ENCODE measurements at regions not wholly inside any gene's neighbourhood (a gene's known extent, or its start where the extent isn't known, plus 50 kb on each side); places are given as distances from the start of the nearest gene placed in this dataset.
"Not testable (repeated sequence)": the region's sequence is repeated elsewhere in the genome, so short reads cannot be mapped to it uniquely, and the experiment has no call there.

DNA sequence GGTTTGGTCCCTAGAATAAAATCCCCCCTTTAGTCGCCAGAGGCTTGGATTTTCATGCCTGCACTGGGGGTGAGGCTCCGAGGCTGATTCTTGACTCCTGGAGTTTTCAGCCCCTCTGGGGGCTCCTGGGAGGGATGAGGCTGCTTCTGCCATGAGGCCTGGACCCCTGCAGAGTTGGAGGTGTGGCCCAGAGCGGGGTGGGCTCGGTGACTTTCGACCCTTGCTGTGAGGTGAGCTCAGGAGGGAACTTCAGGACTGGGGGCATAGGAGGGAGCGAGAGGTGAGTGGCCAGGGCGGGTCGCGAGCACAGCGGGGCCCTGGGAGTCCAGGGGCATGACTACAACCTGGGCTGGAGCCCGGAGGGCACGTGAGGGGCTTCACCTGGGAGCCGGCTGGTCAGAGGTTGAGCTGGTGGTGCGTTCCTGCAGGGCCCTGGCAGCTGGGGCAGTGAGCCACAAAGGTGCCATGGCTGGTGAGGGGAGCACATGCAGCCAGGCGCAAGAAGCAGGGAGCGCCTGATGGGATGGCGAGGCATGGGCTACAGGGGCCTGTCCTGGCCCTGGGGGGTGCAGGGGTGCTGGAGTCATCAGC lies 168.2 kb downstream of the KIF26A start:
- no peak for DNase-seq

DNA sequence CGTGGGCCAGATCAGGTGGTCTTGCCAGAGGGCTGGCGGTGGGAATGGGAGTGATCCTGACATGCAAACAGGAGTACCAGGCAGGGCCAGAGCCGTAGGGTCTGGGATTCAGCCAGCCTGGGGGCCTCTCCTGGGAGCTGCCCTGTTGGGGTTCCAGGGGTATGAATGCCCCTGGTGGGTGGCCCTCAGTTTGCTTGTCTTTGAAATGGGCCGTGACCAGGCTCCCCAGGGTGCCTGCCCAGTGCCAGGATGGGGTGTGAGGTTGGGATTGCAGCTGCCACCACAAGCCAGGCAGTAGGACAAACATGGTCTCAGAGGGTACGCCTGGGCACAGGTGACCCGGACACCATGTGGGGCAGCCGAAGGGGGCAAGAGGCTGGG lies 168.8 kb downstream of the KIF26A start:
- no peak for DNase-seq

DNA sequence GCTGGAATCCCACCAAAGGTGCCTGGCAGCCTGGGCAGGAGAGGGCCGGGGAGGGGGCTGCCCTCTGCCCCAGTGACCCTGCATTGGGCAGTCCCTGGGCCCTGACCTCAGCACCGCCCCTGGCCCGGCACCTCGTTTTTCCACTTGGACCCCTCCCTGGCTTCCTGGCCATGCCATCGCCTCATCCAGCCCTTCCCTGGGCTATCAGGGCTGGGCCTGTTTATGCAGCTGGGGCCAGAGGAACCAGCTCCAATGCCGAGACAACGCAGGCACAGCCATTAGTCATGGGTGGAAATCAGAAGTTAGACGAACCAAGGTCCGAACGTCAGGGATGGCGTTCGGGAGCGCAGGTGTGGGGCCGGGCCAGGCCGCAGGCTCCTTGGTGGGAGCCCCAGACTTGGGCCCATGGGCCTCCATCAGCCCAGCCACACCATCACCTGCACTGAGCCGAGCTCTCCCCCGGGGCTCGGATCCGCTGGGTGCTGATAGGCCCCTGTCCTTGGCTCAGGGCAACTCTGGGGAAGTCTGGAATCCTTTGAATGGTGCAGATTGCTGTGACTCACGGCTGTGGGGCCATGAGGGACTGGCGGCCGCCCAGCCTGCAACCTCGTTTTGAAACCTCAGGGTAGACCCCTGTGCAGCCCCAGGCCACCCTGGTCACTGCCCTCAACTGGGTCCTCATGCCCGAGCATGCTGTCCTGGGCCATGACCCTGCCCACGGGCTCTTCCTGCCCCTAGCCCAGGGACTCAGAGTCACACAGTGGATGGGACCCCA lies 169.4 kb downstream of the KIF26A start:
- no peak for DNase-seq

DNA sequence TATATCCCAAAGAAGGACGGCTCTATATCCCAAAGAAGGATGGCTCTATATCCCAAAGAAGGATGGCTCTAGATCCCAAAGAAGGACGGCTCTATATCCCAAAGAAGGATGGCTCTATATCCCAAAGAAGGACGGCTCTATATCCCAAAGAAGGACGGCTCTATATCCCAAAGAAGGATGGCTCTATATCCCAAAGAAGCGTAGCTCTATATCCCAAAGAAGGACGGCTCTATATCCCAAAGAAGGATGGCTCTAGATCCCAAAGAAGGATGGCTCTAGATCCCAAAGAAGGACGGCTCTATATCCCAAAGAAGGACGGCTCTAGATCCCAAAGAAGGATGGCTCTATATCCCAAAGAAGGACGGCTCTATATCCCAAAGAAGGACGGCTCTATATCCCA lies 170.1 kb downstream of the KIF26A start:
- DNase-seq: not testable (repeated sequence)

DNA sequence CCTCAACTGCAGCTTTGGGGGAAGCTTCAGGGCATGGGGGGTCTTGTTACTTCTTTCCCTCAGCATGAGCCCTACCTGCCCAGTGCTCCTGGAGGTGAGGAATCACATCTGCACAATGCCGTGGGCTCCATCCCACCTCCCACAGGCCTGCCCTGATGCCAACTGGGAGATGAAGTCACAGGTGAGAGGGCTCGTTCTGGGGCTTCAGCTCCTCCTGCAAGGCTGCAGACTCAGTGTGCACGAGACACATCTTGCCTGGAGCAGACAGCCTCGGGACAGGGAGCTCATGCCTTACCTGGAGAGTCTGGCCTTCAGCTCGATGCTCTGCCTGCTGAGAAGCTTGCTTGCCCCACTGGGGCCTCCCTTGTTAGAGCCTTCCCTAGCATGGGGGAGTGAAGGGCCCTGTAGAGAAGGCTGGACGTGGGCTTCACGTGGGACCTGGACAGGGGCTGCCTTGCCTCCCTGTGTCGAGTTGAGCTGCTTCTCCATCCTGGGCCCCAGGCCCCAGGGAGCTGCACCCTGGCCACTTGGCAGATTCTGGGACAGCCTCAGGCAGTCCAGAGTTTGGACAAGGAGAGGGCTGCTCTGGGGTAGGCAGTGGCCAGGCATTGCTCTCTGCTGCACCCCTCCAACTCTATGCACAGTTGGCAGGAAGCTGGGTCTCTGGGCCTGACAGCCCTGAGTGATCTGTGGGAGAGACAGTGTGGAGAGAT lies 171.4 kb downstream of the KIF26A start:
- DNase-seq: no peak

DNA sequence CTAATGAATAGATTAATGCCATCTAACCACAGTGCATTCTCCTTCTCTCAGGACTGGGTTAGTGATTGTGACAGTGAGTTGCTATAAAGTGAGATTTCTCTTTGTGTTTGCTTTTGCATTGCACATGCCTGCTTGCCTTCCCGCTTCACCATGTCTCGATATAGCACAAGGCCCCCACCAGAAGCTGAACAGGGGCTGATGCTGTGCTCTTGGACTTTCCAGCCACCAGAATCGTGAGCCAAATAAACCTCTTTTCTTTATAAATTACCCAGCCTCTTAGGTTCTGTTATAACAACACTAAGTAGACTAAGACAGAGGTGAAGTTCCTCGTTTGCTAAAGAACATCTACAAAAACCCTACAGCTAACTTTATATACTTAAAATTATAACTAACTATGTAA lies 173.0 kb downstream of the KIF26A start:
- DNase-seq: no peak

DNA sequence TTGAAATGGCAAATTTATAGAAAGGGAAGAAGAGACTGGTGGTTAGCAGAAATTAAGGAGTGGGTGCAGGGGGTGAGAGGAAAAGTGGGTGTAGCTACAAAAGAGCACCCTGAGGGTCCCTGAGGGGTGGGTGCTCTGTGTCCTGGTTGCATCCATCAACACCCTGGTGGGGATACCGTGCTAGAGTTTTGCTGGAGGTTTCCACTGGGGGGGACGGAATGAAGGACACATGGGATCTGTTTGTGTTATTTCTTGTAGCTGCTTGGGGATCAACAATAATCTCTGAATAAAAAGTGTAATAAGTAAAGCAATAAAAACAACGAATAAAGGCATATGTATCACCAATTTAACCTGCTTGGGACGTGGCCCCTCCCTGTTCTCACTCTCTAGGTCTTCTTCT lies 175.3 kb downstream of the KIF26A start:
- DNase-seq: no peak

DNA sequence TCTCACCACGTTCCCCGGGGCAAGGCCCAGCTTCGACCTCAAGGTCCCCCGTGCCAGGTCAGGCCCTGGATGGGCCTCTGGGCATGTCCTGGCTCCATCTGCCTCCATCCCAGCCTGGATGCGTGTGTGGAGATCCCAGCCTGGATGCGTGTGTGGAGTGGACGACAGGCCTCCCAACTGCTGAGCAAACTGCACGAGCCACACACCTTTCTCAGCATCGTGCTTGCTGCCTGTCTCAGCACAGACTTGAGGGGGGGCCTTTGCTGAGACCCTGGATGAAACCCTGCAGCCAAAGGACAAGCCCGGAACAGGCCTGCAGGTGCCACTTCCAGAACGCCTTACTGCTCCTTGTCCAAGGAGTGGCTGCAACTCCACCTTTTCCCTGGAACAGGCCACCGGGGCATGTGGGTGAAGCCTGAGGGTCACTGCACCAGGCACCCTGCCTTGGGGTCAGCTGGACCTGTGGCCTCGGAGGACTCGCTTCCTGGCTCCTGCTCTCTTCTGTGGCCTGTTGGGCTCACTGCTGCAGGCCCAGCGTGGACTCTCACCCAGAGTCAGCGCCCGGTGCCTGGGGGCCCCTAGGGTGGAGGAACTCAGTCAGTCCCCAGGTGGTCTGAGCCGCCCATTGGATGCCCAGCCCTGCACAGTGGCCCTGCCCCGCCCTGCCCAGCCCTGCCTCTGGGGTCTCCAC lies 176.0 kb downstream of the KIF26A start:
- no peak for DNase-seq

DNA sequence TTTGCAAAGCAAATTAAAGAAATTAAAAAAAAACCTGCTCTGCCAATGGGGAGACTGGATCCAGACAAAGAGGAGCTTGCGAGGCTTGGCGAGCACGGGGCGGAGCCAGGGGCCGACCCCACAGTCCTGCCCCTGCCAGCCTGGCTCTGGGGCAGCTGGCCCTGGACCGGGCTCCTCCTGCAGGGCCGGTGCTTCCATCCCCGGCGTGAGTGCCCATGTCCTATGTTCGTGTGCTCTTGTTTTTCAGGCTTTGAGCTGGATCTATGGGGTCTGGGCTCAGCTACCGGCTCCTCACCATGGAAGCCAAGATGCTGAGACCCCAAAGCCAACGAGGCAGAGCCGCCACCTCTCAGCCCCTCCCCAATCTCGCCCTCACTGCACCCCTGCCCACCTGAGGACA lies 176.8 kb downstream of the KIF26A start:
- no peak for DNase-seq

DNA sequence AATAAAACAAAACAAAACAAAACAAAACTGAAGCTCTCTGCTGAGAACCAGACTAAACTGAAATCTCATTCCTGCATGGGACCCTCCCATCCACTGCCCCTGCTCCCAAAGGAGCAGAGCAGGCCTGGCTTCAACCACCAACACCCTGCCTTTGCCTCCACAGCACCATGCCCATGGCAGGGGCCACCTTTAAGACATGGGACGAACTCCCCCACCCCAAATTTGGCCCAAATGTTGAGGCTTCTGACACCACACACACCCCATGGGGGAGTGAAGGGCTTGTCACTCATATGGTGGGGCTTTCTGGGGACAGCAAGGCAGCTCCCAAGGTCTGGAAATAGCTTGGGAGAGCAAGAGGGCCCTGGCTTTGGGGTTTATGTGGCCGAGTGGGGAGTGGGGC lies 177.2 kb downstream of the KIF26A start:
- DNase-seq: no peak

DNA sequence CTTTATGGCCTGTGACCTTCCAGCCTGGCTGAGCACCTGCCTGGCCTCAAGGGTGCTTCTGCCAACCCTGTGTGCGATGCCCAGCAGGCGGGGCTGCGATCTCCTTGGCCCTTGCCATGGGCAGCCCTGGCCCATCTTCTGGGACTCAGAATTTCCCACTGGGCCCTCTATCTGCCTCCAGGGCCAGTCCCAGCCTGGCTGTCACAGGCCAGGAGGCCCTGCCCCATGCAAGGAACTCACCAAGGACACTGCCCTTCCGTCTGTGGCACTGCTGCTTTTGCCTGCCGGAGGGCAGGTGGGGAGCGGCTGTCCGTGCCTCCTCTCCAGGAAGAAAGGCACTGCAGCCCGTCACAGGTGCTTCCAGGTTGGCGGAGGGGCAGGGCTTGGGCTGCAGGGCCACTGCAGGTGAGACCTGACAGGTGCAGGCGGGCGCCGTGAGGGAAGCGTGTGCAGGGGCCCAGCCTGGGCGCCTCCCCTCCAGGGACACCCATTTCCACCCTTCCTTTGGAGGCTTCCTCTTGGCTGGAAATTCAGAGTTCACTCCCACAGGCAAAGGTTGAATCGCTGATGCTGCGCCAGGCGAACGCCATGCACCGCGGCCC lies 177.8 kb downstream of the KIF26A start:
- no peak for DNase-seq

DNA sequence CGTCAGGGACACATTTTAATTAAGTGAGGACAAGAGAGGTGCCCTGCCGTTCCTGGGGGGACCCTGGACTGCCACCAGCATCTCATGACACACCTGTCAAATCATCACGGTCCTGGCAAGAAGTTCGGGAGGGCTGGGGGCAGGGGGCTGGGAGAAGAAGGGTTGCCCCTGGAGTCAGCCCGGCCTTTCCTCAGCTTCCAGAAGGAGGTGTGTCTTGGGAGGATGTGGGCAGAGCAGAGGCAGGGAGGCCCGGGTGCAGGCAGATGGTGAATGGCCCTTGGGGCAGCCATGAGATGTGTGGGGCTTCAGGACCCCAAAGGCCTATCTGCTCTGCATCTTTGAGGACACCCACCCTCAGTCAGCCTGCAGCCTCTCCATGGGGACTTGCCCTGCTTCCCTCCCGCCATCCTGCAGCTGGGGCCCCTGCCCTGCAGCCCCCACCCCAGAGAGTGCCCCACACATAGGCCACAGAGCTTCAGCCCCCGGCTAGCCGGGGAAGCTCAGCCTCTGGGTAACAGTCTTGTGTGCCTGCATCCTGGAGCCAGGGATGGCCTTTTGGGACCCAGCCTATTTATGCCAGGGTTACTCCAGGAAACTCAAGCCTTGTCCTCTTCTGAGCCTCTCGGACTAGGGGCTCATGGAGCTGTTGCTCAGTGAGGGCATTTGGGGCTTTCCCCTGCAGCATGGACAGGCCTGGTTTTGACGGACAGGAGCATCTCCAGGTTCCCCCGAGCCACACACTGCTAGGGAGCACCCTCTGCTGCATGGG lies 178.5 kb downstream of the KIF26A start:
- no peak for DNase-seq

DNA sequence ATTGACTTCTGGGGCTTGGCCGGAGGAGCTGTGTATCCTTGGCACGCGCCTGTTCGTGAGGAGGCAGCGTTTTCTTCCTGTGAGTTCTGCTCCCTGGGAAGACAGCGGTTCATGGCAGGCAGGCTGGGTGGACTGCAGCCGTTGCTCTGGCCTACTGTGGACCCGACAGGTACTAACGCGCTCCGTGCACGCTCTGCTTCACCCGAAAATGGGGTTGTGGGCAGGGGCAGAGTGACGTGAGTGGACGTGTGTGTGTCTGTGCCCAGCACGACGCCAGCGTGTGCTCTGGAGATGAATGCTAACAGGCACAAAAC lies 179.1 kb downstream of the KIF26A start:
- no peak for DNase-seq

DNA sequence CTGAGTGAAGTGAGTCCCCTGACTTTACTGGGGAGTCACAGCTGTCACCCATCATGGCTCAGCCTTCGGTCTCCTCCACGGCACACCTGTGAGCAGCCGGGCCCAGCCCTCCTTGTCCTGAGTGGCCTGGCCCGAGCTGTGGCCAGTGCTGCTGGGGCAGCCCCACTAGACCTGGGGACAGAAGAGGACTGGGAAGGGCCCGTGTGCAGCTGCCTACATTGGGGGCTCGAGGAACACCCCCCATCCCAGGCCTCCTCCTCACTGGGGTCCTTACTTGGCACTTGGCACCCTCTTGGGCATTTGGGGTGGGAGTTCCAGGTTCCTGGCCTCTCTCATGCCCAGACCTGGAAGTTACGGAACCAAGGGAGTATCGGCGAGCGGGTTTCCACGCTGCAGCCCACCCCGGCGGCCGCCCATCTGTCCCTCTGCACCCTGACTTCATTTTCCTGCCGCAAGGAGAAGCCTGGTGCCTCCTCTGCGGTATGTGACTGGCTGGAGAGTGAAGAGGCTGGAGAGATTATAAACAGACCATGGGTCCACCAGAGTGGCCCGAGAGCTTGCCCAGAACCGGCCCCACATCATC lies 179.7 kb downstream of the KIF26A start:
- DNase-seq: no peak

DNA sequence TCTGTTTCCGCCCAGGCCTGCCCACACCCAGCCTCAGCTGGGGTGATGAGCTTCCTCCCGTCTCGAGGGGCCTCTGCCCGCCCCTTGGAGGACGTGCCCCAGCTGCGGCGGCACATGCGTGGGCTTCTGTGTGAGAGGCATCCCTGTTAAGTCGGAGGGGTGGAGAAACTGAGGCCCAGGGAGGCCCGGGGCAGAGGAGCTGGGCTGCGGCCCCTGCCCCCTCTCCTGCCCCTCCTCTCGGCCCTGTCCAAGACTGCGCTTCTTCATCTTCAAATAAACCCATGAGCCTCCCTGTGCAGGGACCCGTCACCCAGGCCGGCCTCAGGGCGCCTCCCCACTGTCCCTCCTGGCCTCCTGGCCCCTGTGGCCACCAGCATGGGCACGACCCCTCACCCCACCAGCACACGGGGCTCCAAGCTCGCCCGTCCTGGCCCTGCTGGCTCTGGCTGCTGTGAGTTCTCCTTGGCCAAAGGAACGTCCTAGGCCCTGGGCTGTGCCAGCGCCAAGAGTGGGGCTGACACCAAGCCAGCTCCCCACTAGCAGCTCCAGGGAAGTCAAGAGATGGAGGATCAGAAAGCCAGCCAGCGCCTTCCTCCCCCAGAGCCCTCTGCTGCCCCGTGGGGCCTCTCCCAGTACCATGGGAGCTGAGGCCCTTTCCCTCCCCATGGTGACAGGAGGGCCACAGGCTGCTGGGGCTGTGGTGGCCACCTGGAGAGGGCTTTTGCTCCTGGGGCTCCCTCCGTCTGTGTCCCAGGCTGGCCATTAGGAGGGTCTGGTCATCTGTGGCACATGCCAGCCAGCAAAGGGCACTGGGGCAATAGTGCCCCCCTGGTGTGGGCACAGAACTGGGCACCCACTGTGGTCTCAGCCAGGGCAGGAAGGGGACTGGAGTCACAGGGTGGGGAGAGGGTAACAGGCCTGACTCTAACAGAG lies 180.4 kb downstream of the KIF26A start:
- no peak for DNase-seq

DNA sequence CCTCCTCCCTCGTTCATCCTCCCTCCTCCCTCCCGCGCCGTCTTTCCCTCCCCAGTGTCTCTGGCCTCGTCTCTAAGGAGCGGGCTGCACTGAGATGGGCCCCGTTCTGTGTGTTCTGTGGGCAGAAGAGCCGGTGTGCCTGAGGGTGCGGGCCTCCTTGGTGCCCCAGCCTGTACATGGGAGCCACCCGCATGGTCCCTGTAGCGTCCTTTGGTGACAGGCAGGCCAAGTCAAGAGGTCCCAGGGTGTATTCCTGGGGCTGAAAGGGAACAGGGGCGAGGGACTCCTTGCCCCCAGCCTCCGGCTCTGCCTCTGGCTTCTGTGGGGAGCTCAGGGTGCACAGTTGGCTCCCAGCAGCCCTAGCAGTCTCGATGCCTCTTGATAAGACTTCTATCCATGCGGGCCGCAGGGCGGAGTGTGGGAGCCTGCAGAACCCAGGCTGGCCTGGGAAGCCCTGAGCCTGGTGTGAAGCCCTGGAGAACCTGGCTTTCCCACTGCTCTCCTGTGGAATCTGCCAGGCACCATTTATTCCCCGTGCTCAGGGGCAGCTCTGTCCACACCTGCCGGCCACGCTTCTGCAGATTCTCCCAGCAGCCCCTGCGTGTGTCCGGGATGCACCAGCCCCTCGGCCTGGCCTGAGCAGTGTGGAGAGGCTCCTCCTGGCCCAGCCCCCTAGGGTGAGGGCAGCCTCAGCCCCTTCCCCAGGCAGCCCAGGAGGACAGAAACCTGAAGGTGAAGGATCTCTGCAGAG lies 181.3 kb downstream of the KIF26A start:
- DNase-seq: no peak

DNA sequence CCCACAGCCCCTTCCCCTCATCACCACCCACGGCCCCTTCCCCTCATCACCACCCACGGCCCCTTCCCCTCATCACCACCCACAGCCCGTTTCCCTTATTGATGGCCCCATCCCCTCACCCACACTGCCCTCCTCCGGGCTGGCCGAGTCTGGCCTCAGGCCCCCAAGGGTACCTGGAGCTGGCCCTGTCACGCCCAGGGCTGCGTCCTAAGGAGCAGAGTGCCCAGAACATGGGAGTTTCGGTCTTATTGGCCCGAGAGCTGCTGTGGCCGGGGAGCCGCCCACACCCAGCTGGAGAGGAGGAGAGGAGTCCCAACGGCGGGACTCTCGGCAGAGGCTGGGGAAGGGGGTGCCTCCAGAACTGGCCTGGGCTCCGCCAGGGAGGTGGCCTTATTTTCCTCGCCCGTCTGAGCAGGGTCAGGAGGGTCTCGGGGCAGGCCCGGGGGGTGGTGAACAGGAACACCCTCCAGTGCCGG lies 182.3 kb downstream of the KIF26A start:
- DNase-seq: no peak

DNA sequence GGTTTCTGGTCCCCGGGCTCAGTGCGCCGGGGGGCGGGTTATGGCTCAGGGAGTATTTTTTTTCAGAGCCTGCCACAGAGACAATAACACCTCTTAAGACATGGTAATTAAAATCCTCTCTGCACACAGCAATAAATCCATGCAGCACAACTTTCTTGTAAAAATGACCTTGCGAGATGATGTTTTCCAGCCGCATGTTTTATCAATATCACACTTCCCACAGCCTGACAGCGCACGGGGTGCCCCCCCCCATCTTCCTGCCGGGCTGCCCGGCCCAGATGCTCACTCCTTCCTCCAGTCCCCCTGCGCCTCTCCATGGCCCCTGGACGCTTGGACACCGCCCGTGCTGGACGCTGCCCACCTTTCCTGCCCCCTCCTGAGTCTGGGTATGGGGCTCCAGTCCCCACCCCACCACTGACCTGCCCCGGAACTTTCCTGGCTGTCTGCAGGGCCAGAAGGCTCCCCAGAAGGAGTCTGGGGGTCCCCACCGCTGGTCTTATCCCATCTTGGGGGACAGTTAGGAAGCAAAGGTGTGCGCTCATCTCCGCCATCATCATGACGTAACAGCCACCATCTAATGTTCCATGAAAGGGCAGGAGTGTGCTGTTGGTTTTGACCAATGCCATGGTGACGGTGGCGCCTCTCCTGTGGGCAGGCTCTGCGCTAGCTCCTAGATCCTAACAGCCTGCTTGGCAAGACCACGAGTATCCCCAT lies 182.9 kb downstream of the KIF26A start:
- no peak for DNase-seq

DNA sequence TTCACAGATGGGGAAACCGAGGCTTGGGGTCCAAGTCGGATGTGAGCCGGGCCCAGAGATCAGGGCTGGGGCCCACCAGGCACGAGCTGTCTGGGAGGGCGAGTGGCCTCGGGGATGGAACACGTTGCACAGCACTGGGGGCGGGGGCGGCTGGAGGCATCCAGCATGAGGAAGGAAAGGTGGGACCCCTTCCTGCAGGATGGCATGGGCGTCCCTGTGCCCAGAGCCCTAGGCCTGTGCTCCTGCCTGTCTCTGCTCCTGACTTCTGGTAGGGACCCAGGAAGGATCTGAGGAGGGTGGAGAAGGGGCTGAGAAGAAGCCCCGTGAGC lies 183.4 kb downstream of the KIF26A start:
- no peak for DNase-seq

All from DMS53 (cell line).